GM21786 (cell line): ENCODE measurements at regions not wholly inside any gene's neighbourhood (a gene's known extent, or its start where the extent isn't known, plus 50 kb on each side); places are given as distances from the start of the nearest gene placed in this dataset.

Experiments used
- ATAC-seq: cut with Tn5 transposase; IDR thresholded peaks from one replicate; pipeline ENCODE4 v1.9.1; 2021; ENCODE audit not compliant: unreplicated experiment

DNA sequence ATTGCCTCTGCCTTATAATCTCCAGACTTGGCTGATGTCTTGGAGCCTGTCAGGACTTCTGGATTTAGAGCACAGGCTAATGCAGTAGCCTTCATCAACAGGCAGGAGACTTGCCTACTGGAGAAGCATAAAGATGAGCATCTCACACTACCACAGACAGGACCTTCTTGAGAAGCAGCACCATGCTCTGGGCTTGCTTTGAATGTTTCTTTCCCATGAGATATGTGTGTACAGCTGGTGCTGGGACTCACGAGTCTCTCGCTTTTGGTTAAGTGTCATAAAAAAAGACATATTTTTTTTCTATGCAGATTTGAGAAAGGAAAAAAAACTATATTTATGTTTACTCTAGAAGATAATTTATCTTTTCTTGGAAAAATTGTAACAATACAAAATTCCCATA, 671.3 kb downstream of the MRPL39 start:
- no peak for ATAC-seq

DNA sequence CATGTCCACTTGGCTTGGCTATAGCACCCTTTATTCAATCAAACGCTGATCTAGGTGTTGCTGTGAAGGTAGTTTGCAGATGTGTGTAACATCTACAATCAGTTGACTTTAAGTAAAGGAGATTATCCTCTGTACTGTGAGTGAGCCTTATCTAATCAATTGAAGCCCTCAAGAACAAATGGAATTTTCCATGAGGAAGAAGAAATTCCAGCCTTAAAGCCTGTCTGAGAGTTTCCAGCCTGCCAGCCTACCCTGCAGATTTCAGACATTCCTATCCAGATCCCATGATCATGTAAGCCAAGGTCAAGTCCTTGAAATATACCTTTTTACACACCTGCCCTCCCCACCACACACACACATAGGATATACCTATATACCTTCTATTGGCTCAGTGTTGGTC, 696.7 kb downstream of the MRPL39 start:
- no peak for ATAC-seq

DNA sequence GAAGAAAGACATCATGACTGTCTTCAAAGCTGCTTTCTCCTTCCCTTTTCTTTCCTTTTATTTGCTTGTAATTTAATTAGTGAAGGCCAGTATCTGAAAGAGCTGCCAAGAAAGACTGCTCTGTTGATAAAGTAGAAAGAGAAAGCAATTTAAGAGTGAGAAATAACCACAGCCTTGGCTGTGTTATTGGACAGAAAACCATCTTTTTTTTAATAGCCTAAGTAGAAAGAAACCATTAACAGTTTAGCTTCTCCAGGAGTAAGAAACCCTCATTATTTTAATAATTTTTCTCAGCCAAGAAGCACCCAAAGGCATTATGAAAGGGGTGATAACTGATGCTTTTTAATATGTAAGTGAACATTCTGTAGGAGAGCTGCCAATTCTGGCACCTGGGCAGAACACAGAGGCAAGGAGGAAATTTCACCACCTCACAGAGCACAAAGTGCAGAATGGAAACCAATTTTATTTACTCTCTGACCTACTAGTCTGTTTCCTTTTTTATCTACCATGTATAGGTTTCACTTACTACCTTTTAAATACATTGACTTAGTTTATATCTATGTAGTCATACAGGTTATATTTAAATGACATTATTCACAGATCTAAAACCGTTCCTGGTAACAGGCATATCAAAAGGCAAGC, 703.2 kb downstream of the MRPL39 start:
- ATAC-seq = peak; percentile 61

DNA sequence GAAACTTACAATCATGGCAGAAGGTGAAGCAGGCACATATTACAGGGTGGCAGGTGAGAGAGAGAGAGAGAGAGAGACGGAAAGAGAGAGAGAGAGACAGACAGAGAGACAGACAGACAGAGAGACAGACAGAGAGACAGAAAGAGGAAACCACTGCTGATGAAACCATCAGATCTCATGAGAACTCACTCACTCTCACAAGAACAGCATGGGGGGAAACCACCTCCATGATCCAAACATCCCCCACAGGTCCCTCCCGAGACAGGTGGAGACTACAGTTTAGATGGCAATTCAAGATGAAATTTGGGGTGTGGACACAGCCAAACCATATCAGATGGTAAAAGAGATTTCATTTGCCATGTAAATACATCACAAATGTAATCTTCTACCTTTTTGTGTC, 708.1 kb downstream of the MRPL39 start:
- ATAC-seq = peak; percentile 46

DNA sequence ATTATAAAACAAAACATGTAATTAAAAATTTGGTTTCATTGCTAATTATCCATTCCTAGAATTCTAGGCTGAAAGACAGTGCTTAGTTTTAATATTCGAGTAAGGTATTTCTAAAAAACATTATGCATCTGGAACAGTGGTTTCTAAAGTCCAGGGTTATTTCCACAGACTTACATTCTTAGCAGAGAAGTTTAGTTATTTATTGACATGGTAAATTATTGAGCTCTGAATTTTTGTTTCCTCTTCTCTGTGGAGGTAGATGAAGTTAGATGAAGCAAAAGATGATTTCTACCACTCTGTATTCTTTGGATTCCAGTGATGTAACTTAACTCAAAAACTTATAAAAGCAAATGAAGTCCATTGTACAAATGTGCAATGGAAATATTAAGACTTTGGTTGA, 709.4 kb downstream of the MRPL39 start:
- ATAC-seq = no peak

DNA sequence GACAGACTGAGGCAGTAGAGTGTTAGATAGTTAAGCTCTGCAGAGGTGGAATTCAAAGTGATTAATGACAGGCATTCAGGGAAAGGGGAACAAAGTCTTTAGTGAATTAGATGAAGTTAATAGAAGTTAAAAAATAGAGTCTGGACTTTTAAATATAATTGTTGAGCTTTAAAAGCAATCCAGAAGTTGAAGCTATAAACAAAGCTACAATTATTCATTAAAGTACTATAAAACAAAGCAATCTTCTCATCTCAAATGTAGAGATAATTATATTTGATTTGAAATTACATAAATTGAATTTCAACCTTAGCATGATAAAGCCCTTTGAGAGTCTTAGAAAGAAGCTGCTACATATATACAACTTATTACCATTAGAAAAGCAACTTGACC, 710.6 kb downstream of the MRPL39 start:
- ATAC-seq = no peak

DNA sequence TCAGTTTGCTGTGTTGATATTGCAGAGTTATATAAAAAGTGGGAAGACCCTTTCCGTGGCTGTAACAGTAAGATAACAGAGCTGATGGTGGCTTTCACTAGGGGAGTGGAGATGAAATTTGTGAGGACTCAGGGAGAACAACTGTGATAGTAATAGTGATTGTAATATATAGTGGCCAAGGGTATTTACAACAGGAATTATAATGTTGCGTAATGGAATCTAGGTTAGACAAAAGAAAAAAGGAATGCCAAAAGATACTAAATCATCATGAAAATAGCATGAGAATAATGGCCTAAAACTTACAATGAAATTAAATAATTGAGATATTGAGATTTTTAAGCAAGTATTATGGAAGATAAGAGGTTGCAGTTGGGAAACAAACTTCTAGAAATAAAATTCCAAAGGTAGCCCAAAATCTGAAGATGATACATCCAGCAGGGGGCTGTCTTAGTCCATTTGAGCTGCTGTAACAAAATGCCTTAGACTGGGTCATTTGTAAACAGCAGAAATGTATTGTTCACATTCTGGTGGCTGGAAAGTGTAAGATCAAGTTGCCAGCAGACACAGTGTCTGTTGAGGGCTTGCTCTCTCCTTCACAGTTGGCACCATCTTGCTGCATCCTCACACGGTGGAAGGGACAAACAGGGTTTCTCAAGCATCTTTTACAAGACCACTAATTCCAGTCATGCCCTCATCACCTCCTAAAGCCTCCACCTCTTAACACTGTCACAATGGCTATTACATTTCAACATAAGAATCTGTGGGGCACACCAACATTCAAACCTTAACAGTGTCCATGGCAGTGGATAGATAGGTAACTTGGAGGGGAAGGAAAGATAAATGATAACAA, 711.2 kb downstream of the MRPL39 start:
- ATAC-seq = peak; percentile 75

DNA sequence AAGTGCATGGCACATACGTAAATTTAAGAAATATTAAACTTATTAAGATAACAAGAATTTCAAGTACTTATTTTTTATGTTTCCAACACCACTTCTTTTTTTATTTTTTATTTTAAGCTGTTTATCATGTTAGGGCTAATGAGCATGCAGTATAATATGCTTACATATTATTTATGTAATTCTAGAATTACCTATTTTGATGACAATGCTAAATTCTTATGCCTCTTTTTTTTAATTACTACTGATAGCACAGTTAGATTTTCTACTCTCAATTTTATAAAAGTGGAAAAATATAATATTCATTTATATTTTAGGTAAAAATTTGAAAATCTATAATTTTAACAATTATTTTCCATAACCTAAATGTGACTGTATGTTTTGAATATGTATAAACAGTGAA, 713.0 kb downstream of the MRPL39 start:
- ATAC-seq = no peak

DNA sequence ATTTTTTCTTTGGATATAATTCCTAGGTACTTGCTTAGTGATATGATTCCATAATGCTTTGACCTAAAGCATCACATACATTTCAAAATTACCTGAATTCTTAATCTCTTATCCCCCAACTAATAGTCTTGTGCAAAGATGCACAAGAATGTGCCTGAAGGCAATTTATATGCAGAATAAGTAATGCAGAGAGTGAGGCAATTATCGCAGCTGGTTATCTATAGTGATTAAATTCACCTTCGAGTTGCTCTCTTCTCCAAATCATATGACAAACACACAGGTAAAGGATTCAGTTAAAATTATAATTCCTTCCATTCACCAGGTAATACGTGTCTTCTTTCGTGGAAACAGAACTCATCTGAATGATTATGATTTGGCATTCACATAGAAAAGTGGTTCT, 717.3 kb downstream of the MRPL39 start:
- no peak for ATAC-seq

DNA sequence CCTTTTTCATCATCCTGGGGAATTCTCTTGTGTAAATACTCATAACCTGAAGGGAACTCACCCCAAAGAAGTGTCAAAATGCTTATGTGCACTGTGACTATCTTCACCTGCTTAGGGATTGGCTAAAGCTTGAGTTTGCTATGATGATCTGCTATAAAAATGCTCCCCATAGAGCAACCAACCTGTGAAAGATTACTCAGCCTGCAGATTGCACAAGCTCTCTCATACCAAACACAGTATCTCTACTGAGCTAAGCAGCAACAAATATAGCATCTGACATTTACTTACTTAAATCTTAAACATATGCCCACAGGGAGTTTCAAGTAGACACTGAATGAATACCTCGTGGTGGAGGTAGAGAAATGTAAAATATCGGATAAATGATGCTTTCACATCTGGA, 725.8 kb downstream of the MRPL39 start:
- ATAC-seq = no peak

DNA sequence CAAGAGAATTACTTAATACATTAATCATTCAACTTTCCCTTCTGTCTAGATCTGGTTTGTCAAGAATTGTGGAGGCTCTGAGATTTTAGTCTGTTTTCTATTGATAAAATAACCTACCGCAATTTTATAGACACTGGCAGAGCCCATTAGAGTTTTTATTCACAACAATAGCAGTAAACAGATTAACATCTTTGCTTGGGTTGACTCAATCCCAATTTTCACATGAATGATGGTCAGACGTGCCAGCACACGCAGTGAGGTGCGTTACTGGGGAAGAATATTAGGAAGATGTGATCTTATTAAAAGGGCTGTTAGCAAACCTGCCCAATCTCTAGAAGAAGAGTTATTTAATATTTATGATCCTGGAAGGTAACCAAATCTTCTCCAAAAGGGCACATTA, 736.6 kb downstream of the MRPL39 start:
- ATAC-seq = no peak

DNA sequence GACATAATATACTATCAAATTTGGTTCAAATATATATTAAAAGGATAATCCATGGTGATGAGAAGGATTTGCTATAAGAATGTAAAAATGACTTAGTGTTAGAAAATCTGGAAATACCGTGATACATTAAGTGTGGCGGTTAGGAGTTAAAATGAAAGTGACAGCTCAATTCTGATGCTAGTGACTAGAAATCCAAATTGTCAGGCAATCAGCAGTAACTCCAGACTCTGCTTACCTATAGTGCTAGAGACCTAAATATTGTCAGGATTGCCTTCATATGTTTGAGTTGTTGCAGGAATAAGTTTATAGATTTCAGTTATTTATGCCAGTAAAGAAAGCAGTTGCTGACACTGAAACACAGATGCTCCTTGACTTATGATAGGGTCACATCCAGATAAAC, 737.4 kb downstream of the MRPL39 start:
- no peak for ATAC-seq

DNA sequence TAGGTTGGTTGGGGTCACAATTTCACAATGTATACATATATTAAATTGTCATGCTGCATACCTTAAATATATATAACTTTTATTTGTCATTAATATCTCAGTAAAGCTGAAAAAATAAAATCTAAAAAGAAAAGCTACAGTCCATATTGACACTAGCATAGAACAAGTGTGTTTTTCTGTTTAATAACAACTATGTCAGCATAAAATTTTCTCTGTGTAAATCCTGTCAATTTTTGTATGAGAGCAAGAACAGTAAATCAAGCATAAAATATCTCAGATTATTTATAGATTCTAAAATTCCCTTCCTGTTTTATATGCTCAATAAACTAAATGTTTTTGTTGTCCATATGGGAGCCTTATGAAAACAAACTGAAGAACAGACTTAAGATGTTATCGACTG, 739.2 kb downstream of the MRPL39 start:
- ATAC-seq = no peak

DNA sequence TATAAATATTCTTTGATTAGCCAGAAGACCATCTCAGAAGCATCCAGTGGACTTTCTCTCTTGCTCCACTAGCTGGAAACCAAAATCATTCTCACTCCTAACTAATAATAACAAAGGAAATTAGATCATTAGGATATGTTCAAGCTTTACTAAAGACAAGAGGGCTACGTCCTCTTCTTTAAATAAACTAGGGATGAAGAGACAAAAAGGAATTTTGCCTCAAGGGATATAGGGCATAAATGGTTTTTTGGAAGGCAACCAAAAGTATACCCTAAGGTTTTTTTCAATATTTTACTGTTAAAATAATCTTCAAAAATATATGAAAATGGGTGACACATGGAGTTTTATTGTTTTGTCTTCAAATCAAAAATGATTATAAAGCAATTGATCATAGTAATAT, 745.8 kb downstream of the MRPL39 start:
- no peak for ATAC-seq

DNA sequence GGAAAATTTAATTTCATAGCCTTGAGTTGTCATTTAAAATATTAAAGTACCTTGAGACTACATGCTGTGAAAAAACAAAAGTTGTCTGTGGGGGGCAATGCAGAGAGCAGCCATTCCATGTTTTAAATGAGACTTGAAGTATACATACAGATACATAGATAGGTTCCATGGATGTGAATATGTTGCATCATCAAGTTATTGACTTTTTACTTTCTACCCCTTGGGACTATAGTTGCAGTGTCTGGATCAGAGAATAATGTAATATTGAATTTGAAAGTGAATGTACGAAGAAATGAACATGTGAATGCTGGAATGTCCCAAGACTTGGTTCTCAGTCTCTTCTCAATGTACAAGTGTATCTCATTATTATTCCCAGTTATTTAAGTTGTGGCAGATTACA, 751.0 kb downstream of the MRPL39 start:
- no peak for ATAC-seq

DNA sequence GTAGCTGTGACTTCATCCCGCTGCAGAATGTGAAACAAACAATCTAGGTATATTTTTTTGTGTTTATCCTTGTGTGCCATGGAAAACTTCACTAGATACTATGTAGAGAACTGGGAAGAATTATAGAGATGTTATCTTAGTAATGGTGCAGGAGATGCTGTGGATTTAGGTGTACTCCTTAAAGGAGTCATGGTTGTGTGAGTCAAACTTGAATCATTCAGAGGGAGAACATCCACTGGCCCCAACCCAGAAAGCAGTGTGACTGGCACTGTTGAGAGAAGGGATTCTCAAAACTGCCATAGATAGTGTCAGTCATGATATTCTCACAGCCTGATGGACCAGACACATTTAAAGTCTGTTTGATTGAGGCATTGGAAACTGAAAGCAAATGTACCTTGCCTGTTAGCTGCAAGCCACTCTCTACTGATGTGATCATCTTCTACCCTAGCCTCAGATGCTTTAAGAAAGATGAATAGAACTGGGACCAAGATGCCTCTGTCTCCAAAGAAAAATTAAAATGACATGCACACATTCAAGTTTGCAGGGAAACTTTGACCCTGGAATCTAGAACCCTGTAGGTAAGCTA, 754.6 kb downstream of the MRPL39 start:
- ATAC-seq = no peak

DNA sequence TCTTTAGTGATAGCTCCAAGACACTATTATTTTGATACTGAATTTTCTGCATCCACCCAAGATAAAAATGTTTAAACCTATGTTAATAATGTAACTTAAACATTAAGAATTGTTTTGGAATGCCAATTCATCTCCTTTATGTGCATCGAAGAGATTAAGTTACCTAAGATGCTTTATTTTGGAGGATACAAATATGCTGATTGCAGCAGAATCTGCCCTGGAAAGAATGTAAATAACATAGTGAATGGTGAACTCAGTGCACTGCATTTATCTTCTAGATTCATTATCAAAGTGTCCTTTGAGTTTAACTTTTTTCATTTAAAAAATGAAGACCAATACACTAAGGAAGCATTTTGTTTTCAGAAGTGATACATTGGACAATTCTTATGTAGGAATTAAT, 757.2 kb downstream of the MRPL39 start:
- no peak for ATAC-seq

DNA sequence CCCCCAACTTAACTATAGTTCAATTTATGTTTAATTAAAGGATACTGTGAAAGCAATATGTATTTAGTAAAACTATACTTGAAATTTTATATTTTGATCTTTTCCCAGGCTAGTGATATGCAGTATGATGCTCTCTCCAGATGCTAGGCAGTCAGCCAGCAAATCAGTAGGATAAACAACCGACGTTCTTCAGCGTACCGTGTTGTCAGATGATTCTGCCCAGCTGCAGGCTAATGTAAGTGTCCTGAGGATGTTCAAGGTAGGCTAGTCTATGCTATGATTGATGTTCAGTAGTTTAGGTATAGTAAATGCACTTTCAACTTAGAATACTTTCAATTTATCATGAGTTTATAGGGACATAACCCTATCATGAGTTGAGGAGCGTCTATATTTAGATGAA, 762.6 kb downstream of the MRPL39 start:
- no peak for ATAC-seq

DNA sequence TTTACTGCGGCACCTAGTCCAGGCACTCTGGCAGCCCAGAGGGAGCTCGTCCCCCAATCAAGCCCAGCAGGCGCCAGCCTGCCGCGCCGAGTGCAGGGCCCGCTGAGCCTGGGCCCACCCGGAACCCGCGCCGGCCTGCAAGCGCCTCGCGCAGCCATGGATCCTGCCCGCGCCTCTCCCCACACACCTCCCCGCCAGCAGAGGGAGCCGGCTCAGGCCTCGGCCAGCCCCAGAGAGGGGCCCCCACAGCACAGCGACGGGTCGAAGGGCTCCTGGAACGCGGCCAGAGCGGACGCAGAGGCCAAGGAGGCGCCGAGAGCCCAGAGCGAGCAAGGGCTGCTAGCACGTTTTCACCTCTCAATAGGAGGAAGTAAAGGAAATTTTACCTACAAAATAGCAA, 767.0 kb downstream of the MRPL39 start:
- ATAC-seq = no peak

DNA sequence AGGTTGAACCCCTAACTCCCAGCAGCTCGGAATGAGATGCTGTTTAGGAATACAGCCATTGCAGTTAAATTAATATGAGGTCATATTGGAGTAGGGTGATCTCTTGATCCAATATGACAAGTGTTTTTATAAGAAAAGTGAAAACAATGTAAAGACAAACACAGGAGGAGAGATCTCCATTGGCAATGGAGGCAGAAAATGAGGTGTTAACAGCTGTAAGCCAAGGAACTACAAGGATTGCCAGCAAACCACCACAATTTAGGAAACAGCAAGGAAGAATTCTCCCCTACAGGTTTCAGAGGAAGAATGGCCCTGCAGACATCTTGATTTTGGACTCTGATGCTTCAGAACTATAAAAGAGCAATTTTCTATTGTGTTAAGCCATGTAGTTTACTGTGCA, 774.3 kb downstream of the MRPL39 start:
- no peak for ATAC-seq

DNA sequence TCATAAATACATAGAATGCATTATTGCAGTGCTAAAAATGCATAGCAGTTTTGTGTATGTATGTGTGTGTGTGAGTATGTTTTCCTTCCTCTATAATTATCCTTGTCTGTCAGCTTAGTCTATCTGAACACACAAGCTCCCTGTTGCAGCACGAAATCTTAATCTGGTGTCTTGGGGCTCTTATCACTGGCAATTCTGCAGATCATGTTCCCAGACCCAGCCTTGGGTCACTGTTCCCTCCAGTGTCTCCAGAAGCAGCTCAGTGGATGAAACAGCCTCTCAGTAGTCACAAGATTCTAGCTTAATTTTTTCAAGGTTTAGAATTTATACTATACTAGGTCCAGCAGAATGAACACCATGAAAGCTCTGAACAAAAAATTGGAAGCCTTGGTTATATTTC, 777.9 kb downstream of the MRPL39 start:
- ATAC-seq = no peak

DNA sequence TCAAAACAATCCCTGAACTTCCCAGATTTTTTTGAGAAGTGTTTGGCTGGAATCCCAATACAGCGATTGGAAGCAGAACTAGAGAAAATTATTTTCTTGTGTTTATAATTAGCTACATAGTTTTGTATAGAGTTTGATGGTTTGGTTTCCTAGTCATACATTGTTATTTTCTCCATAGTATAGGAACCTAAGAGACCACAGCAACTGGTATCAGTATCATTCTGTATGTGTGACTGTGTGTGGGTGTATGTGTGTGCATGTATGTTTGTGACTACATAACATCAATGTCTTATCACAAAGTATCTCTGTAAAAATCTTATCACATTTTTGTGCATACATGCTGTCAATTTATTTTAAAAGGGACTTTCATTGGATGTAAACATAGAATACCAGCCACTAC, 780.5 kb downstream of the MRPL39 start:
- no peak for ATAC-seq
